ENCODE measurements at regions not wholly inside any gene's neighbourhood (a gene's known extent, or its start where the extent isn't known, plus 50 kb on each side); places are given as distances from the start of the nearest gene placed in this dataset.

- POLR2A ChIA-PET = interaction anchor here (0.6 kb wide), 1 partner anchor 88 kb away, joined by 3 read pairs; no protein-coding TSS in a partner anchor
- FAIRE-seq (no peak), DNase-seq (ENCODE audit: low read depth in 1 of 2, low spot score in 1 of 2) (no peak), ATAC-seq (peak in 1 of 2 experiments; percentile 11; a peak in 1 of 6 replicates)
- TF ChIP-seq KDM5A (IDR thresholded peaks at IDR 0.05) (no peak), BHLHE40 (IDR thresholded peaks at IDR 0.05; ENCODE audit: low read depth, low read length) (no peak), ZFP36 (IDR thresholded peaks at IDR 0.05; ENCODE audit: borderline replicate concordance, partially characterized antibody) (no peak), MAX (IDR thresholded peaks at IDR 0.05) (no peak), CEBPB (IDR thresholded peaks at IDR 0.05) (no peak), RAD21 (conservative IDR thresholded peaks at IDR 0.05 in 1 of 2, IDR thresholded peaks at IDR 0.05 in 1 of 2) (no peak), E2F6 (IDR thresholded peaks at IDR 0.05; ENCODE audit: borderline replicate concordance, low read depth) (no peak), BCL3 (IDR thresholded peaks at IDR 0.05) (no peak), HOXB13 (CRISPR knock-in tag; IDR thresholded peaks at IDR 0.05; ENCODE audit: low read depth) (no peak), NFE2L2 (conservative IDR thresholded peaks at IDR 0.05; ENCODE audit: low read length) (no peak), EHMT2 (IDR thresholded peaks at IDR 0.05; ENCODE audit: low read depth) (no peak), SMC3 (IDR thresholded peaks at IDR 0.05) (no peak)
- peaks cover 21% of the 10 kb centered on the region for H3K4me1 ChIP-seq
- H3K9me3 ChIP-seq = no peaks in the 10 kb centered on the region
- WGBS (ENCODE audit: missing lambda C conversion rate) = 89% methylated on average over 5 of the region's 5 CpGs
- CTCF ChIA-PET = no interaction called here
- H3K4me2 ChIP-seq = peak overlapping the region; percentile 48
- no peak overlapping the region for H3K4me3 ChIP-seq
- peak overlapping the region; percentile 11 to 67; a peak in 4 of 6 replicates for H3K27ac ChIP-seq
Observed at GRCh38 chr12:124131659-124132058, 158.6 kb downstream of the ZNF664 start.

- no peak overlapping the region for H3K4me3 ChIP-seq
- ChIA-PET POLR2A (interaction anchor here (0.6 kb wide), 1 partner anchor 87 kb away, joined by 3 read pairs; no protein-coding TSS in a partner anchor), CTCF (interaction anchor here (0.7 kb wide), 1 partner anchor 566 kb away, joined by 3 read pairs; no protein-coding TSS in a partner anchor)
- 91% methylated on average over 2 of the region's 2 CpGs for WGBS (ENCODE audit: missing lambda C conversion rate)
- no peak overlapping the region for H3K4me2 ChIP-seq
- no peak overlapping the region for H3K27ac ChIP-seq
- no peak for FAIRE-seq
- no peak for ATAC-seq
- DNase-seq (ENCODE audit: low read depth in 1 of 2, low spot score in 1 of 2) = no peak
- peaks cover 21% of the 10 kb centered on the region for H3K4me1 ChIP-seq
- TF ChIP-seq RFX5 (IDR thresholded peaks at IDR 0.05) (no peak), RNF2 (IDR thresholded peaks at IDR 0.05; ENCODE audit: borderline replicate concordance, low read depth) (no peak), GATA3 (IDR thresholded peaks at IDR 0.05; ENCODE audit: borderline replicate concordance) (no peak), MAFK (IDR thresholded peaks at IDR 0.05; ENCODE audit: partially characterized antibody) (no peak), ELK1 (IDR thresholded peaks at IDR 0.05; ENCODE audit: low read depth, low read length) (no peak), CHD2 (IDR thresholded peaks at IDR 0.05; ENCODE audit: low read length, partially characterized antibody) (no peak), SREBF2 (IDR thresholded peaks at IDR 0.05) (no peak), ZC3H11A (IDR thresholded peaks at IDR 0.05) (no peak), E2F6 (IDR thresholded peaks at IDR 0.05; ENCODE audit: borderline replicate concordance, low read depth) (no peak), NPAS2 (CRISPR knock-in tag; IDR thresholded peaks at IDR 0.05; ENCODE audit: borderline replicate concordance) (no peak), MAX (IDR thresholded peaks at IDR 0.05) (no peak), ZSCAN20 (CRISPR knock-in tag; IDR thresholded peaks at IDR 0.05) (no peak), NFE2L2 (conservative IDR thresholded peaks at IDR 0.05; ENCODE audit: low read length) (no peak), PBX3 (IDR thresholded peaks at IDR 0.05) (no peak), TP53 (CRISPR knock-in tag; IDR thresholded peaks at IDR 0.05) (no peak), ZNF302 (CRISPR knock-in tag; IDR thresholded peaks at IDR 0.05) (no peak), RCOR1 (IDR thresholded peaks at IDR 0.05; ENCODE audit: low read depth, low read length) (no peak), HOXA7 (CRISPR knock-in tag; IDR thresholded peaks at IDR 0.05) (no peak), HEYL (CRISPR knock-in tag; IDR thresholded peaks at IDR 0.05) (no peak), RAD21 (conservative IDR thresholded peaks at IDR 0.05 in 1 of 2, IDR thresholded peaks at IDR 0.05 in 1 of 2) (no peak)
- H3K9me3 ChIP-seq = peaks cover 7% of the 10 kb centered on the region
Observed at GRCh38 chr12:124132530-124132929, 159.5 kb downstream of the ZNF664 start.
